Ascending aorta (tissue), 2 donors: ENCODE measurements at regions not wholly inside any gene's neighbourhood (a gene's known extent, or its start where the extent isn't known, plus 50 kb on each side); places are given as distances from the start of the nearest gene placed in this dataset.

Source experiments
- DNase-seq, 2 donors: peaks; one replicate each; pipeline ENCODE4 v3.0.0-alpha.2; 2019; ENCODE audit warnings: low spot score in 2 of 2
- H3K27ac ChIP-seq, 2 donors: fragments of 200-600 bp; sonication (generic); one replicate each; pipeline ENCODE4 v1.5.1; 2016 to 2017; ENCODE audit warnings: mild to moderate bottlenecking in 1 of 2
- H3K27me3 ChIP-seq: fragments of 200-600 bp; sonication (generic); one replicate; pipeline ENCODE4 v1.5.1; 2017
- H3K36me3 ChIP-seq, 2 donors: fragments of 200-600 bp; sonication (generic); one replicate each; pipeline ENCODE4 v1.5.1; 2016
- H3K4me1 ChIP-seq, 2 donors: fragments of 200-600 bp; sonication (generic); one replicate each; pipeline ENCODE4 v1.5.1; 2016 to 2017; ENCODE audit warnings: mild to moderate bottlenecking in 1 of 2
- H3K4me3 ChIP-seq, 2 donors: fragments of 200-600 bp; sonication (generic); one replicate each; pipeline ENCODE4 v1.5.1; 2016 to 2017; ENCODE audit warnings: mild to moderate bottlenecking in 1 of 2
- H3K9me3 ChIP-seq, 2 donors: fragments of 200-600 bp; sonication (generic); one replicate each; pipeline ENCODE4 v1.5.1; 2016
- intact Hi-C: fragments of 100-400 bp; cut with DNase I; formaldehyde crosslinking; loops from one replicate; pipeline ENCODE4 v1.15.1; 2023
- TF ChIP-seq, protein P1 (sequence below), 3 experiments: fragments of 200-600 bp in 2 of 3; fragments of 450-650 bp in 1 of 3; sonication (generic) in 2 of 3; IDR thresholded peaks; one replicate each; pipeline ENCODE4 v1.5.1; 2016 to 2019; ENCODE audit warnings: antibody characterized with exemption in 3 of 3, mild to moderate bottlenecking in 1 of 3, moderate library complexity in 1 of 3

DNA sequence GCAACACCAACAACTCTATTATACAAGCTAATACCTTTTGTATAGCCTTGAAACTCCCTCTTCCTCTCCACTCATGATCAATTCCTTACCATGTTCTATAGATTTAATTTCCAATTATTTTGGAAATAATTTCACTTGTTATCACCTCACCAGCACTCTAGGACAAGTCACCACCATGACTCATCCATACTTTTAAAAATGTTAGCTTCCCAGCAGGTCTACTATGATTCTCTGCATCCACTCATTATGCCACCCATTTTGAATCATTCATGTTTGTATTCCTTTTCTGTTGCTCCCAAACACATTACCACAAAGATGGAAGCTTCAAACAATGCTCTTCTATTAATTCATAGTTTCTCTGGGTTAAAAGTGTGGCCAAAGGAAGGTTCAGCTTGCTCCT, 469.6 kb downstream of the PDGFC start:
- no peak overlapping the region for H3K4me3 ChIP-seq
- no peaks in the 10 kb centered on the region for H3K9me3 ChIP-seq
- no peaks in the 10 kb centered on the region for H3K27me3 ChIP-seq
- no peaks in the 10 kb centered on the region for H3K36me3 ChIP-seq
- no peak for DNase-seq
- TF ChIP-seq, protein P1, sequence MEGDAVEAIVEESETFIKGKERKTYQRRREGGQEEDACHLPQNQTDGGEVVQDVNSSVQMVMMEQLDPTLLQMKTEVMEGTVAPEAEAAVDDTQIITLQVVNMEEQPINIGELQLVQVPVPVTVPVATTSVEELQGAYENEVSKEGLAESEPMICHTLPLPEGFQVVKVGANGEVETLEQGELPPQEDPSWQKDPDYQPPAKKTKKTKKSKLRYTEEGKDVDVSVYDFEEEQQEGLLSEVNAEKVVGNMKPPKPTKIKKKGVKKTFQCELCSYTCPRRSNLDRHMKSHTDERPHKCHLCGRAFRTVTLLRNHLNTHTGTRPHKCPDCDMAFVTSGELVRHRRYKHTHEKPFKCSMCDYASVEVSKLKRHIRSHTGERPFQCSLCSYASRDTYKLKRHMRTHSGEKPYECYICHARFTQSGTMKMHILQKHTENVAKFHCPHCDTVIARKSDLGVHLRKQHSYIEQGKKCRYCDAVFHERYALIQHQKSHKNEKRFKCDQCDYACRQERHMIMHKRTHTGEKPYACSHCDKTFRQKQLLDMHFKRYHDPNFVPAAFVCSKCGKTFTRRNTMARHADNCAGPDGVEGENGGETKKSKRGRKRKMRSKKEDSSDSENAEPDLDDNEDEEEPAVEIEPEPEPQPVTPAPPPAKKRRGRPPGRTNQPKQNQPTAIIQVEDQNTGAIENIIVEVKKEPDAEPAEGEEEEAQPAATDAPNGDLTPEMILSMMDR (IDR thresholded peaks at IDR 0.05), result no peak
- H3K4me1 ChIP-seq, result no peaks in the 10 kb centered on the region
- H3K27ac ChIP-seq, result no peak overlapping the region
- intact Hi-C loops, result no loop called here

- DNase-seq, result no peak
- no peak overlapping the region for H3K4me3 ChIP-seq
- no peaks in the 10 kb centered on the region for H3K9me3 ChIP-seq
- H3K36me3 ChIP-seq, result no peaks in the 10 kb centered on the region
- H3K4me1 ChIP-seq, result peaks cover 0 to 3% of the 10 kb centered on the region in 2 donors
- intact Hi-C loops, result no loop called here
- TF ChIP-seq, protein P1 (IDR thresholded peaks at IDR 0.05), result no peak
- H3K27me3 ChIP-seq, result no peaks in the 10 kb centered on the region
- H3K27ac ChIP-seq, result no peak overlapping the region
Observed at GRCh38 chr4:156499684-156500083, 471.9 kb downstream of the PDGFC start.

- intact Hi-C loops, result no loop called here
- H3K36me3 ChIP-seq, result no peaks in the 10 kb centered on the region
- TF ChIP-seq, protein P1 (IDR thresholded peaks at IDR 0.05), result no peak
- no peak overlapping the region for H3K4me3 ChIP-seq
- no peak overlapping the region for H3K27ac ChIP-seq
- H3K9me3 ChIP-seq, result no peaks in the 10 kb centered on the region
- DNase-seq, result no peak
- H3K27me3 ChIP-seq, result no peaks in the 10 kb centered on the region
- H3K4me1 ChIP-seq, result peaks cover 0 to 3% of the 10 kb centered on the region in 2 donors
Observed at GRCh38 chr4:156497486-156497885, 474.1 kb downstream of the PDGFC start.

DNA sequence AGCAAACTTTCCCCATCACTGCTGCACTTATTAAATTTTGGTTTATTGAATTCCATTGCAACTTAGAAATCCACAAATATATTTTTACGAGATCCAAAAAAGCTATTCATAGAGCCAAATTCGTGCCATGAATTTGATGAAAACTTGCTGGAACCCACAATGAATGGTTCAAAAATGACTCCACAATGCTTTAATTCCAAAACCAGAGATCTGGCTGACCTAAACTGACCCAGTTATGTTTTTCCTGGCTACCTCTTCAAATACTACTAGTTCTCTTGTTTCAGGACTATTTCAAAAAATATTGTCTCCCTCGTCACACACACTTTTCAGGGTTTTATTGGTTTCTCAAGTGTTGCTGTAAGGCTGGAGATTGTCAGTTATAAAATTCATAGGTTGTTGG, 474.8 kb downstream of the PDGFC start:
- TF ChIP-seq, protein P1 (IDR thresholded peaks at IDR 0.05), result no peak
- H3K27ac ChIP-seq, result no peak overlapping the region
- no peak overlapping the region for H3K4me3 ChIP-seq
- no peaks in the 10 kb centered on the region for H3K27me3 ChIP-seq
- no peaks in the 10 kb centered on the region for H3K9me3 ChIP-seq
- peaks cover 0 to 3% of the 10 kb centered on the region in 2 donors for H3K4me1 ChIP-seq
- H3K36me3 ChIP-seq, result no peaks in the 10 kb centered on the region
- intact Hi-C loops, result no loop called here
- DNase-seq, result no peak

- Histone ChIP-seq H3K27me3 (no peaks in the 10 kb centered on the region), H3K9me3 (no peaks in the 10 kb centered on the region), H3K36me3 (no peaks in the 10 kb centered on the region), H3K4me1 (peaks cover 0 to 3% of the 10 kb centered on the region in 2 donors), H3K4me3 (no peak overlapping the region), H3K27ac (no peak overlapping the region)
- intact Hi-C loops, result no loop called here
- DNase-seq, result no peak
- TF ChIP-seq, protein P1 (IDR thresholded peaks at IDR 0.05), result no peak
Observed at GRCh38 chr4:156495836-156496235, 475.8 kb downstream of the PDGFC start.

DNA sequence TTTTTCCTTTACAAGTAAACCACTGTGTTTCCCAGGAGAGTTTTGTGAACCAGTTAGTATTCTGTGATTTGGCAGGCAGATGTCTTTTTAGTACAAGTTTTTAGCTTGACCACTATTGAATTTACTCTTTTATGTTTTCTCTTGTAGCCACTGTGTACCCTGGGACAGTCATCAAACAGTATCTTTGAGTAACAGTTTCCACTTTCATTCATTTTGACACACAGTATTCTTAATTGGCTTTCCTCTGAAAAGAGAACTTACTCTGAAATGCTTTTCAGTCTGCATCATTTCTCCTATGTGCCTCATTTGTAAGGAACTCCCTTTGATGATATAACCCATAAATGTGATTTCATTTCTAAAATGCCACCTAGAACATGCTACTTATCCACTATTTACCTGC, 476.5 kb downstream of the PDGFC start:
- no peak overlapping the region for H3K27ac ChIP-seq
- no peak overlapping the region for H3K4me3 ChIP-seq
- H3K9me3 ChIP-seq, result no peaks in the 10 kb centered on the region
- H3K4me1 ChIP-seq, result peaks cover 0 to 3% of the 10 kb centered on the region in 2 donors
- DNase-seq, result no peak
- no peaks in the 10 kb centered on the region for H3K27me3 ChIP-seq
- TF ChIP-seq, protein P1 (IDR thresholded peaks at IDR 0.05), result no peak
- H3K36me3 ChIP-seq, result no peaks in the 10 kb centered on the region
- intact Hi-C loops, result no loop called here
